Activated CD8-positive, alpha-beta memory T cell treated with anti-CD3 and anti-CD28 coated beads, Interleukin-2, amount 50 U/mL, for 24 hours (primary cell): ENCODE measurements at regions not wholly inside any gene's neighbourhood (a gene's known extent, or its start where the extent isn't known, plus 50 kb on each side); places are given as distances from the start of the nearest gene placed in this dataset.

Experiments
- DNase-seq: peaks from one replicate; pipeline ENCODE4 v3.0.0-alpha.2; 2020; ENCODE audit errors: extremely low read depth

- DNase-seq, result no peak
These were observed 106.5 kb downstream of the CDH26 start for GRCh38 chr20:60064554-60065196.

GRCh38 chr20:60065741-60066437, 107.7 kb downstream of the CDH26 start:
- DNase-seq, result no peak

- no peak for DNase-seq
These were observed 108.2 kb downstream of the CDH26 start for GRCh38 chr20:60066438-60066823.

GRCh38 chr20:60068509-60068908, 110.3 kb downstream of the CDH26 start:
- DNase-seq, result no peak

- no peak for DNase-seq
These were observed 111.4 kb downstream of the CDH26 start for GRCh38 chr20:60069656-60070055.

GRCh38 chr20:60070791-60071190, 112.6 kb downstream of the CDH26 start:
- no peak for DNase-seq

- no peak for DNase-seq
These were observed 113.7 kb downstream of the CDH26 start for GRCh38 chr20:60071965-60072364.

- no peak for DNase-seq
These were observed 114.9 kb downstream of the CDH26 start for GRCh38 chr20:60073086-60073485.

GRCh38 chr20:60073504-60073903, 115.3 kb downstream of the CDH26 start:
- DNase-seq, result no peak

GRCh38 chr20:60074276-60074675, 116.1 kb downstream of the CDH26 start:
- DNase-seq, result no peak

GRCh38 chr20:60078351-60079250, 120.4 kb downstream of the CDH26 start:
- no peak for DNase-seq

GRCh38 chr20:60080401-60080800, 122.2 kb downstream of the CDH26 start:
- no peak for DNase-seq

GRCh38 chr20:60085551-60086132, 127.4 kb downstream of the CDH26 start:
- DNase-seq, result no peak

- no peak for DNase-seq
These were observed 128.8 kb downstream of the CDH26 start for GRCh38 chr20:60086821-60087562.

- DNase-seq, result no peak
These were observed 129.4 kb downstream of the CDH26 start for GRCh38 chr20:60087563-60088105.

GRCh38 chr20:60088236-60088635, 130.0 kb downstream of the CDH26 start:
- no peak for DNase-seq

GRCh38 chr20:60090631-60091030, 132.4 kb downstream of the CDH26 start:
- DNase-seq, result no peak

GRCh38 chr20:60091305-60091704, 133.1 kb downstream of the CDH26 start:
- no peak for DNase-seq

- no peak for DNase-seq
These were observed 133.6 kb downstream of the CDH26 start for GRCh38 chr20:60091861-60092260.

GRCh38 chr20:60092729-60093128, 134.5 kb downstream of the CDH26 start:
- no peak for DNase-seq

- DNase-seq, result no peak
These were observed 137.2 kb downstream of the CDH26 start for GRCh38 chr20:60095456-60095855.
